H1 (cell line): ENCODE measurements at regions not wholly inside any gene's neighbourhood (a gene's known extent, or its start where the extent isn't known, plus 50 kb on each side); places are given as distances from the start of the nearest gene placed in this dataset.

ENCODE experiments used
- CTCF ChIA-PET: fragments of 300-600 bp; sonication (Branson Sonifier 250); formaldehyde crosslinking; loops from one replicate; lab custom pipeline; 2021; ENCODE audit not compliant: partially characterized antibody; lab: Charles Lee
- POLR2A ChIA-PET: fragments of 300-600 bp; sonication (Branson Sonifier 250); formaldehyde crosslinking; loops from one replicate; lab custom pipeline; 2021; ENCODE audit warnings: inconsistent platforms; ENCODE audit not compliant: partially characterized antibody; lab: Charles Lee
- DNase-seq, 2 experiments: peaks; one replicate each; pipeline versions ENCODE4 v3.0.0 to v3.0.0-alpha.2; 2010 to 2022; ENCODE audit warnings: low spot score in 2 of 2, low read depth in 1 of 2, mixed read lengths in 1 of 2
- FAIRE-seq: peaks from 2 replicates; lab custom pipeline; 2011; peaks lifted over from hg19 to GRCh38; lab: Jason Lieb, UNC
- H2AFZ ChIP-seq: 2 replicates; pipeline ENCODE4 v1.8.1; 2012; ENCODE audit warnings: low read length, inconsistent platforms
- H2AK5ac ChIP-seq: 2 replicates; pipeline ENCODE4 v1.6.1; 2013; ENCODE audit warnings: low read depth, low read length
- H2BK120ac ChIP-seq: replicated peaks from 2 replicates; pipeline ENCODE3; 2013; ENCODE audit warnings: low read depth, low read length, inconsistent platforms
- H2BK12ac ChIP-seq: 2 replicates; pipeline ENCODE4 v1.6.1; 2013; ENCODE audit warnings: low read depth, low read length
- H2BK15ac ChIP-seq: 2 replicates; pipeline ENCODE4 v1.6.1; 2013; ENCODE audit warnings: low read length
- H2BK20ac ChIP-seq: 2 replicates; pipeline ENCODE4 v1.6.1; 2013; ENCODE audit warnings: low read length
- H2BK5ac ChIP-seq: 2 replicates; pipeline ENCODE4 v1.6.1; 2013; ENCODE audit warnings: low read depth, low read length
- H3K14ac ChIP-seq: 2 replicates; pipeline ENCODE4 v1.6.1; 2013; ENCODE audit warnings: inconsistent platforms; ENCODE audit not compliant: insufficient read length
- H3K18ac ChIP-seq: 2 replicates; pipeline ENCODE4 v1.6.1; 2013; ENCODE audit warnings: low read length; ENCODE audit errors: extremely low read depth
- H3K23ac ChIP-seq: 2 replicates; pipeline ENCODE4 v1.6.1; 2013; ENCODE audit warnings: inconsistent platforms; ENCODE audit not compliant: insufficient read length
- H3K23me2 ChIP-seq: 2 replicates; pipeline ENCODE4 v1.6.1; 2013; ENCODE audit warnings: low read depth, low read length
- H3K27ac ChIP-seq: 2 replicates; pipeline ENCODE4 v1.6.1; 2011; ENCODE audit warnings: low read depth, low read length, inconsistent platforms
- H3K27me3 ChIP-seq, 4 experiments: replicated peaks in 1 of 4; 1 replicate in 1 of 4; 2 replicates in 3 of 4; pipeline versions ENCODE4 v1.6.1 to v1.8.1; 2011 to 2013; ENCODE audit warnings: low read length in 3 of 4, mild to moderate bottlenecking in 3 of 4, inconsistent platforms in 2 of 4, mixed read lengths in 2 of 4, moderate library complexity in 1 of 4; ENCODE audit not compliant: control insufficient read depth in 3 of 4, insufficient read depth in 3 of 4; ENCODE audit errors: extremely low read depth in 1 of 4
- H3K36me3 ChIP-seq, 4 experiments: 2 replicates each; pipeline versions ENCODE4 v1.6.1 to v1.8.1; 2011 to 2013; ENCODE audit warnings: mild to moderate bottlenecking in 4 of 4, low read length in 3 of 4, moderate library complexity in 2 of 4, control low read depth in 1 of 4, inconsistent platforms in 1 of 4; ENCODE audit not compliant: insufficient read depth in 4 of 4, control insufficient read depth in 2 of 4
- H3K4ac ChIP-seq: replicated peaks from 2 replicates; pipeline ENCODE3; 2013; ENCODE audit warnings: low read length, low read depth, mixed read lengths, inconsistent platforms; ENCODE audit not compliant: insufficient read length
- H3K4me1 ChIP-seq, 4 experiments: replicated peaks in 1 of 4; 1 replicate in 1 of 4; 2 replicates in 3 of 4; pipeline versions ENCODE4 v1.6.1 to v1.8.1; 2011 to 2013; ENCODE audit warnings: low read length in 3 of 4, inconsistent platforms in 2 of 4, mixed read lengths in 1 of 4; ENCODE audit not compliant: insufficient read depth in 4 of 4, control insufficient read depth in 3 of 4
- H3K4me2 ChIP-seq, 2 experiments: 2 replicates each; pipeline versions ENCODE4 v1.6.1 to v1.8.1; 2011 to 2013; ENCODE audit warnings: low read depth in 2 of 2, low read length in 2 of 2, control low read depth in 1 of 2, inconsistent platforms in 1 of 2, mild to moderate bottlenecking in 1 of 2; ENCODE audit not compliant: insufficient read depth in 1 of 2
- H3K4me3 ChIP-seq, 4 experiments: fragments of 200-600, 300-600 bp in 1 of 4; sonication (generic), shearing (Covaris generic), sonication (Bioruptor Twin) in 1 of 4; 2 replicates each; pipeline versions ENCODE4 v1.5.1 to v1.8.1; 2011 to 2016; ENCODE audit warnings: low read length in 4 of 4, low read depth in 3 of 4, control low read depth in 2 of 4, inconsistent platforms in 2 of 4, mild to moderate bottlenecking in 2 of 4, mixed read lengths in 1 of 4, moderate library complexity in 1 of 4; ENCODE audit not compliant: insufficient read depth in 2 of 4; ENCODE audit errors: extremely low read depth in 1 of 4
- H3K56ac ChIP-seq: replicated peaks from 2 replicates; pipeline ENCODE3; 2013; ENCODE audit warnings: low read depth, mild to moderate bottlenecking, mixed read lengths, low read length, inconsistent platforms; ENCODE audit not compliant: insufficient read length
- H3K79me1 ChIP-seq: 2 replicates; pipeline ENCODE4 v1.6.1; 2013; ENCODE audit warnings: low read depth, low read length, control low read depth
- H3K79me2 ChIP-seq, 2 experiments: 2 replicates each; pipeline versions ENCODE4 v1.6.1 to v1.8.1; 2012 to 2013; ENCODE audit warnings: low read length in 2 of 2, mild to moderate bottlenecking in 2 of 2, inconsistent platforms in 1 of 2; ENCODE audit not compliant: insufficient read depth in 2 of 2, control insufficient read depth in 1 of 2
- H3K9ac ChIP-seq, 4 experiments: replicated peaks in 1 of 4; 1 replicate in 1 of 4; 2 replicates in 3 of 4; pipeline versions ENCODE4 v1.6.1 to v1.8.1; 2011 to 2013; ENCODE audit warnings: low read depth in 3 of 4, low read length in 3 of 4, control low read depth in 2 of 4, mild to moderate bottlenecking in 2 of 4, moderate library complexity in 2 of 4, inconsistent platforms in 1 of 4; ENCODE audit errors: extremely low read depth in 1 of 4
- H3K9me3 ChIP-seq, 2 experiments: 2 replicates each; pipeline versions ENCODE4 v1.6.1 to v1.8.1; 2012 to 2013; ENCODE audit warnings: mild to moderate bottlenecking in 2 of 2, moderate library complexity in 2 of 2, control low read depth in 1 of 2, inconsistent platforms in 1 of 2, low read depth in 1 of 2, low read length in 1 of 2, mixed read lengths in 1 of 2; ENCODE audit not compliant: insufficient read depth in 2 of 2
- H4K20me1 ChIP-seq, 2 experiments: replicated peaks in 1 of 2; 2 replicates each; pipeline versions ENCODE3 to v1.8.1; 2011 to 2013; ENCODE audit warnings: inconsistent platforms in 2 of 2, low read length in 2 of 2, mild to moderate bottlenecking in 1 of 2; ENCODE audit not compliant: insufficient read depth in 2 of 2, control insufficient read depth in 1 of 2
- H4K5ac ChIP-seq: 2 replicates; pipeline ENCODE4 v1.6.1; 2013; ENCODE audit warnings: low read length, low read depth, mixed read lengths, inconsistent platforms; ENCODE audit not compliant: insufficient read length
- H4K8ac ChIP-seq: 2 replicates; pipeline ENCODE4 v1.8.0; 2013; ENCODE audit warnings: mild to moderate bottlenecking, moderate library complexity, low read length, inconsistent platforms; ENCODE audit not compliant: insufficient read depth; ENCODE audit errors: extremely low read depth
- H4K91ac ChIP-seq: replicated peaks from 2 replicates; pipeline ENCODE3; 2013; ENCODE audit warnings: low read length, mixed read lengths, inconsistent platforms; ENCODE audit not compliant: insufficient read length
- CBX5 ChIP-seq: fragments of 300-800, 300-1000 bp; sonication (generic); IDR thresholded peaks from 2 replicates; pipeline ENCODE4 v1.7.1; 2016; ENCODE audit warnings: antibody characterized with exemption, low read length, low read depth
- CHD1 ChIP-seq: IDR thresholded peaks from 2 replicates; pipeline ENCODE4 v1.6.1; 2012; ENCODE audit warnings: low read depth, low read length, improper control_type of control experiment
- RXRA ChIP-seq: IDR thresholded peaks from 2 replicates; pipeline ENCODE4 v1.6.1; 2011; ENCODE audit warnings: low read depth, mild to moderate bottlenecking, low read length, moderate library complexity; ENCODE audit not compliant: insufficient read depth
- WGBS, 2 experiments: shearing (Covaris generic) in 1 of 2; methylation state at CpG; one replicate each; pipeline versions ENCODE4 v1.1.6 to v1.1.7; 2013 to 2015; ENCODE audit warnings: low lambda C conversion rate in 2 of 2, mixed read lengths in 2 of 2, inconsistent platforms in 1 of 2, low coverage in 1 of 2, missing lambda C conversion rate in 1 of 2; ENCODE audit not compliant: insufficient replicate concordance in 2 of 2, insufficient coverage in 1 of 2, insufficient read length in 1 of 2; ENCODE audit errors: extremely low coverage in 1 of 2, missing lambda C conversion rate in 1 of 2; 5-methylcytosine and 5-hydroxymethylcytosine counted together

DNA sequence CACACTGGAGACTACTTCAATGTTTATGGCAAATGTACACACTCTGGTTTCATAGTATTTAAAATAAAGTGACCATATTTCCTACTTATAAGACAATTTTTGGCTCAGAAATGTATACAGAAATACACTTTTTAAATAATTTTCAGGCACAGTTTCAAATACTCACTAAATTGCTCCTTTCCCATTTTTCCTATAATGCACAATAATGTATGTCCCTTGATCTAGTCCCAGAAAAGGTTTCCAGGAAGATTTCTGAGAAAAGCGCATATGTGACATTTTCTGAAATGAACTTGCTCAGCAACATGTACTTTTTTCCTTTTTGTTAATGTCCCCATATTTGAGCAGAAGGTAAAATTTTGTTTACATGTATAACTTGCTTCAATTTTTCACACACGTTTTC is 591.4 kb downstream of the CD109 start:
- no peaks in the 10 kb centered on the region for H3K23me2 ChIP-seq
- no peak overlapping the region for H3K4me2 ChIP-seq
- no peak for TF ChIP-seq RXRA
- no peak for TF ChIP-seq CHD1
- no peak for TF ChIP-seq CBX5
- 88% methylated on average over 2 of the region's 2 CpGs; no CpG with 5 or more reads in 1 of the 2 experiments for WGBS, 2 experiments
- ChIA-PET CTCF (no interaction called here), POLR2A (no interaction called here)
- no peaks in the 10 kb centered on the region for H3K79me2 ChIP-seq
- no peaks in the 10 kb centered on the region for H3K9me3 ChIP-seq
- H3K9ac ChIP-seq, result no peak overlapping the region
- no peaks in the 10 kb centered on the region for H4K20me1 ChIP-seq
- no peak overlapping the region for H3K4ac ChIP-seq
- H2BK12ac ChIP-seq, result no peak overlapping the region
- no peak overlapping the region for H3K4me3 ChIP-seq
- no peak overlapping the region for H3K27ac ChIP-seq
- H2BK20ac ChIP-seq, result no peak overlapping the region
- no peak overlapping the region for H2AFZ ChIP-seq
- DNase-seq (no peak), FAIRE-seq (no peak)
- H3K23ac ChIP-seq, result no peak overlapping the region
- no peaks in the 10 kb centered on the region for H3K36me3 ChIP-seq
- no peak overlapping the region for H2AK5ac ChIP-seq
- H4K8ac ChIP-seq, result no peak overlapping the region
- H3K4me1 ChIP-seq, result no peaks in the 10 kb centered on the region
- no peaks in the 10 kb centered on the region for H3K79me1 ChIP-seq
- no peak overlapping the region for H3K14ac ChIP-seq
- H4K5ac ChIP-seq, result no peak overlapping the region
- H2BK120ac ChIP-seq, result no peak overlapping the region
- no peaks in the 10 kb centered on the region for H3K27me3 ChIP-seq
- H3K18ac ChIP-seq, result no peak overlapping the region
- no peak overlapping the region for H3K56ac ChIP-seq
- no peak overlapping the region for H2BK5ac ChIP-seq
- H4K91ac ChIP-seq, result no peak overlapping the region
- no peak overlapping the region for H2BK15ac ChIP-seq
